CD4-positive, alpha-beta T cell (primary cell): ENCODE measurements at regions not wholly inside any gene's neighbourhood (a gene's known extent, or its start where the extent isn't known, plus 50 kb on each side); places are given as distances from the start of the nearest gene placed in this dataset.

Source experiments
- ATAC-seq: fragments of 200-7000 bp; cut with Tn5 transposase; one replicate; pipeline ENCODE4 v1.10.0; 2022; ENCODE audit warnings: mild to moderate bottlenecking; ENCODE audit not compliant: poor library complexity
- CTCF ChIA-PET: fragments of 350-600 bp; sonication (Branson Sonifier 250); formaldehyde crosslinking; loops from one replicate; lab custom pipeline; 2021; ENCODE audit warnings: antibody characterized with exemption, inconsistent platforms; lab: Charles Lee
- POLR2A ChIA-PET: fragments of 350-600 bp; sonication (Branson Sonifier 250); formaldehyde crosslinking; loops from one replicate; lab custom pipeline; 2021; ENCODE audit warnings: antibody characterized with exemption, inconsistent platforms; lab: Charles Lee
- DNase-seq, 14 experiments: peaks; one replicate each; pipeline ENCODE4 v3.0.0-alpha.2; 2013 to 2020; ENCODE audit warnings: mixed read lengths in 2 of 14
- H3K27ac ChIP-seq, 2 donors: one replicate each; pipeline versions ENCODE4 v1.5.1 to v1.7.0; 2013; ENCODE audit warnings: low read length in 2 of 2, low read depth in 1 of 2, mild to moderate bottlenecking in 1 of 2
- H3K27me3 ChIP-seq, 2 experiments: 1 replicate in 1 of 2; 2 replicates in 1 of 2; pipeline versions ENCODE4 v1.6.1 to v1.7.0; 2013; ENCODE audit warnings: low read length in 2 of 2, control low read depth in 1 of 2, mild to moderate bottlenecking in 1 of 2, moderate library complexity in 1 of 2; ENCODE audit not compliant: insufficient read depth in 2 of 2, control insufficient read depth in 1 of 2
- H3K36me3 ChIP-seq: one replicate; pipeline ENCODE4 v1.6.1; 2013; ENCODE audit warnings: low read length, control low read depth; ENCODE audit not compliant: insufficient read depth
- H3K4me1 ChIP-seq: one replicate; pipeline ENCODE4 v1.6.1; 2013; ENCODE audit warnings: low read length, control low read depth; ENCODE audit not compliant: insufficient read depth
- H3K4me3 ChIP-seq: one replicate; pipeline ENCODE4 v1.5.1; 2013; ENCODE audit warnings: mild to moderate bottlenecking, low read length, moderate library complexity
- H3K9me3 ChIP-seq, 2 experiments: 1 replicate in 1 of 2; 2 replicates in 1 of 2; pipeline versions ENCODE4 v1.6.1 to v1.7.0; 2013; ENCODE audit warnings: low read length in 2 of 2, mild to moderate bottlenecking in 2 of 2, control low read depth in 1 of 2, moderate library complexity in 1 of 2; ENCODE audit not compliant: control insufficient read depth in 1 of 2, insufficient read depth in 1 of 2
- H3K27ac Mint-ChIP-seq: one replicate; pipeline ENCODE4 v1.8.0; 2020; ENCODE audit warnings: mixed read lengths
- H3K27me3 Mint-ChIP-seq: one replicate; pipeline ENCODE4 v1.8.0; 2021; ENCODE audit warnings: mixed read lengths
- H3K36me3 Mint-ChIP-seq: one replicate; pipeline ENCODE4 v1.8.0; 2021; ENCODE audit warnings: low read depth, mixed read lengths
- H3K4me1 Mint-ChIP-seq: one replicate; pipeline ENCODE4 v1.8.0; 2021; ENCODE audit warnings: low read depth, mixed read lengths
- H3K4me3 Mint-ChIP-seq: one replicate; pipeline ENCODE4 v1.8.0; 2020; ENCODE audit warnings: mild to moderate bottlenecking, mixed read lengths
- H3K9me3 Mint-ChIP-seq: one replicate; pipeline ENCODE4 v1.8.0; 2020; ENCODE audit warnings: mixed read lengths
- intact Hi-C, 2 experiments: fragments of 100-400 bp; cut with DNase I in 1 of 2; cut with micrococcal nuclease in 1 of 2; formaldehyde crosslinking; loops; one replicate each; pipeline versions ENCODE4 v1.15.1 to v1.9.0; 2023 to 2025; cut with DNase I, micrococcal nuclease
- TF ChIP-seq, protein P1 (sequence below): fragments of 200-600 bp; IDR thresholded peaks from one replicate; pipeline ENCODE4 v1.8.0; 2022; ENCODE audit warnings: antibody characterized with exemption, mild to moderate bottlenecking

DNA sequence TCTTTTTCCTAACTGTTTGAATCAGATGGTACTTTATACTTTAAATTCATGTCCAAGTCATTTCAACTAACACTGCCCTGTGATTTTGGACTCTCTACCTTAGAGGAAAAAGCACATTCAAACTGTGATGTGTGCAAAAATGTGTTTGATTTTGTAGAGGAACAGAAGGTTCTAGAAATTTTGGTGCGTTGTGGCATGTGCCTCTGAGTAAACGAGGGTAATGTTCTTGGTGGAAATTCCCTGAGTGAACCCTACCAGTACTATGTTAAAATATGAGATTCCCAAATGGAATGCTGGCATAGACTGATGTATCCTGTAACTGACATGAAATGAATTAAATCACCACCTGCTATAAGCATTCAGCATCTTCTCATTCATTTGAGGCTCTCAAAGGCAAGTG, 901.9 kb upstream of the KLHL29 start:
- H3K27me3 Mint-ChIP-seq: no peaks in the 10 kb centered on the region
- no peaks in the 10 kb centered on the region for H3K9me3 ChIP-seq
- H3K36me3 Mint-ChIP-seq: no peaks in the 10 kb centered on the region
- no peak for DNase-seq
- no peaks in the 10 kb centered on the region for H3K27me3 ChIP-seq
- H3K4me1 ChIP-seq: no peaks in the 10 kb centered on the region
- H3K27ac ChIP-seq: no peak overlapping the region
- no peak overlapping the region for H3K4me3 Mint-ChIP-seq
- no peak overlapping the region for H3K4me3 ChIP-seq
- no peak for ATAC-seq
- H3K27ac Mint-ChIP-seq: no peak overlapping the region
- TF ChIP-seq, protein P1, sequence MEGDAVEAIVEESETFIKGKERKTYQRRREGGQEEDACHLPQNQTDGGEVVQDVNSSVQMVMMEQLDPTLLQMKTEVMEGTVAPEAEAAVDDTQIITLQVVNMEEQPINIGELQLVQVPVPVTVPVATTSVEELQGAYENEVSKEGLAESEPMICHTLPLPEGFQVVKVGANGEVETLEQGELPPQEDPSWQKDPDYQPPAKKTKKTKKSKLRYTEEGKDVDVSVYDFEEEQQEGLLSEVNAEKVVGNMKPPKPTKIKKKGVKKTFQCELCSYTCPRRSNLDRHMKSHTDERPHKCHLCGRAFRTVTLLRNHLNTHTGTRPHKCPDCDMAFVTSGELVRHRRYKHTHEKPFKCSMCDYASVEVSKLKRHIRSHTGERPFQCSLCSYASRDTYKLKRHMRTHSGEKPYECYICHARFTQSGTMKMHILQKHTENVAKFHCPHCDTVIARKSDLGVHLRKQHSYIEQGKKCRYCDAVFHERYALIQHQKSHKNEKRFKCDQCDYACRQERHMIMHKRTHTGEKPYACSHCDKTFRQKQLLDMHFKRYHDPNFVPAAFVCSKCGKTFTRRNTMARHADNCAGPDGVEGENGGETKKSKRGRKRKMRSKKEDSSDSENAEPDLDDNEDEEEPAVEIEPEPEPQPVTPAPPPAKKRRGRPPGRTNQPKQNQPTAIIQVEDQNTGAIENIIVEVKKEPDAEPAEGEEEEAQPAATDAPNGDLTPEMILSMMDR: no peak
- peaks cover 5% of the 10 kb centered on the region for H3K9me3 Mint-ChIP-seq
- ChIA-PET CTCF (no interaction called here), POLR2A (no interaction called here)
- no peaks in the 10 kb centered on the region for H3K36me3 ChIP-seq
- H3K4me1 Mint-ChIP-seq: no peaks in the 10 kb centered on the region
- intact Hi-C loops: no loop called here

DNA sequence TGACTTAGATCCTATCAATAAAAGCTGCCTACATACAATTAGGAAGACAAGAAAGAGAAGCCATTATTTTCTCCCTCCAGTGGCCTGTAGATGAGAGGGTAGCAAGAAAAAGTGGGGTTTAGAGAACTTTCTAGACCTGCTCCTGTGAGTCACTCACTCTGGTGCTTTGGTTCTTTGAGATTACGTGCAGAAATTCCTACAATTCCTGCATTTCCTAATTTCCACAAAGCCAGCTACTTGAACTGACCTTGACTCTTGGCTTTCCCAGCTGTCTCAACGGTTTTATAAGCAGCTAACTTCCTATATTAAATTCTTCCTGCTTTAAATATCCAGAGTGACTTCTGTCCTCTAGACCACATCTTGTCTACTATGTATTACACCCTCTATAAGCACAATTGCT, 899.5 kb upstream of the KLHL29 start:
- peaks cover 2% of the 10 kb centered on the region for H3K9me3 Mint-ChIP-seq
- Histone ChIP-seq H3K4me3 (no peak overlapping the region), H3K4me1 (no peaks in the 10 kb centered on the region), H3K36me3 (no peaks in the 10 kb centered on the region), H3K27me3 (no peaks in the 10 kb centered on the region), H3K27ac (no peak overlapping the region), H3K9me3 (no peaks in the 10 kb centered on the region)
- H3K4me1 Mint-ChIP-seq: no peaks in the 10 kb centered on the region
- no peak overlapping the region for H3K4me3 Mint-ChIP-seq
- H3K36me3 Mint-ChIP-seq: no peaks in the 10 kb centered on the region
- H3K27ac Mint-ChIP-seq: no peak overlapping the region
- DNase-seq (no peak), ATAC-seq (no peak)
- intact Hi-C loops: no loop called here
- POLR2A ChIA-PET: no interaction called here
- H3K27me3 Mint-ChIP-seq: no peaks in the 10 kb centered on the region
- CTCF ChIA-PET: no interaction called here
- TF ChIP-seq, protein P1: no peak

DNA sequence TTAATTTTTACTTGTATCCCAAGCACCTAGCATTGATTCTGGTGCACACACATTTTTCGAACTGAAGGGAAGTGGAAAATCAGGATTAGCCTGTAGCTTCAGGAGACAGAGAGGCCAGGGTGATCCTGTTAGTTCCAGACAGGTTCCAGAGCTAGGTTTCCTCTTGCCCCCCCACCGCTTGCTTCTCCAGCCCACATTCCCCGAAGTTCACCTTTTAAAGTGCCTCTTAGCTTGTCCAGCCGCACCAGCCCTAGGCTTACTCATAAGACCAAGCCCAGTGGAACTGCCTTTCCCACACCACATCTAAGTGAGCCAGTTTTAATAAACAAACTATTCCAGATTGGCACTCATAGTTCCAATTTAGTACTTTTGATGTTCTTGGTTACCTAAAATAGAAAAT, 898.6 kb upstream of the KLHL29 start:
- H3K4me3 Mint-ChIP-seq: no peak overlapping the region
- H3K36me3 Mint-ChIP-seq: no peaks in the 10 kb centered on the region
- ChIA-PET POLR2A (no interaction called here), CTCF (no interaction called here)
- DNase-seq (no peak), ATAC-seq (no peak)
- H3K36me3 ChIP-seq: no peaks in the 10 kb centered on the region
- H3K4me1 ChIP-seq: no peaks in the 10 kb centered on the region
- no peaks in the 10 kb centered on the region for H3K4me1 Mint-ChIP-seq
- no peak overlapping the region for H3K4me3 ChIP-seq
- TF ChIP-seq, protein P1: no peak
- H3K27ac ChIP-seq: no peak overlapping the region
- intact Hi-C loops: no loop called here
- no peaks in the 10 kb centered on the region for H3K27me3 Mint-ChIP-seq
- H3K9me3 ChIP-seq: peaks cover 0 to under 1% of the 10 kb centered on the region in 2 experiments
- H3K27ac Mint-ChIP-seq: no peak overlapping the region
- no peaks in the 10 kb centered on the region for H3K27me3 ChIP-seq
- peaks cover 2% of the 10 kb centered on the region for H3K9me3 Mint-ChIP-seq
